HG03039 (cell line): ENCODE measurements at regions not wholly inside any gene's neighbourhood (a gene's known extent, or its start where the extent isn't known, plus 50 kb on each side); places are given as distances from the start of the nearest gene placed in this dataset.

Experiments
- ATAC-seq: cut with Tn5 transposase; IDR thresholded peaks from one replicate; pipeline ENCODE4 v1.9.1; 2021; ENCODE audit warnings: mild to moderate bottlenecking, moderate library complexity; ENCODE audit not compliant: unreplicated experiment

- ATAC-seq: no peak
These were observed 174.8 kb upstream of the DYNLRB2 start for GRCh38 chr16:80366023-80366422.

DNA sequence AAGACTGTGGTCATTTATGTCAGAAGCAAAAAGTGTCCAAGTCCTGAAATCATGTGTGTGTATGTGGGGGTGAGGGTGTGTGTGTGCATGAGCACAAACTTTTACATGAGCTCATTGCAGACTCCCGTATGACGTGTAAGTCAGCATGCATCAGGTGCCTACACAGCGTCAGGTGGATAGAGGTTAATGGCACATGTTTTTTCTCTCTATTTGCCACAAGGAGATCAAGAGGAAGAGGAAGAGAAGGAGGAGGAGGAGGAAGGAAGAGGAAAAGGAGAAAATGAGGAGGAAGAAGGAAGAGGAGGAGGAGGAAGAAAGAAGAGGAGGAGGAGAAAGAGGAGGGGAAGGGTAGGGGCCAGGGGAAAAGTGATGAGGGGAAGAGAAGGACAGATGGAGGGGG, 178.0 kb upstream of the DYNLRB2 start:
- no peak for ATAC-seq

- ATAC-seq: no peak
These were observed 184.4 kb upstream of the DYNLRB2 start for GRCh38 chr16:80356365-80356764.

- ATAC-seq: no peak
These were observed 185.5 kb upstream of the DYNLRB2 start for GRCh38 chr16:80355335-80355734.

DNA sequence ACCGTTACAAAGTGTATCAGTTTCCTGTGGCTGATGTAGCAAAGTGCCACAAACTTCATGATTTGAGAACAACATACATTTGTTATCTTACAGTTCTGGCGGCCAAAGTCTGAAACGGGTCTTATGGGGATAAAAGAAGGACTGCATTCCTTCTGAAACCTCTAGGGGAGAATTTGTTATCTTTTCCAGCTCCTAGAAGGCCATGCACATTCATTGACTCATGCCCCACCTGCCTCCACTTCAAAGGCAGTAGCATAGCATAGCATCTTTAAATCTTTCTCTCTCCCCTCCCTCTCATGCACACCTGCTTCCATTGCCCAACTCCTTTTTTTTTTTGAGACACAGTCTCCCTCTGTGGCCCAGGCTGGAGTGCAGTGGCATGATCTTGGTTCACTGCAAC, 190.7 kb upstream of the DYNLRB2 start:
- ATAC-seq: no peak

DNA sequence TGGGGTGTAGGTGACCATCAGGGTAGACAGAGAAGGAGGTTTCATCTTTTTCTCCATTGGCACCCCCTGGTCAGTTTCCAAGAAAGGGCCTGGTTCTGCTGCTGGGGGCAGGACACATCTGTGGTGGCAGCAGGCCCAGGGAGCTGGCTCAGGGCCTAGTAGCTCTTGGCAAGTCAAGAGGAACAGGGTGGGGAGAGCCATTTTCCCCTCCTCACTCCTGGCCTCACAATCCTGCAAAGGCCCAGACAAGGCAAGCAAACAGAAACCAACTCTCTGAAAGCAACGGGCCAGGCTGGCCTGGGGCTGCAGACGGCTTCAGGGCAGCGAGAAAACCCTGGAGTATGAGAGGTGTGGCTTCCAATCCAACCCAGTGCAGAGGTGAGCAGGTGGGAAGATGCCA, 192.9 kb upstream of the DYNLRB2 start:
- no peak for ATAC-seq

- ATAC-seq: no peak
These were observed 193.8 kb upstream of the DYNLRB2 start for GRCh38 chr16:80347002-80347401.

DNA sequence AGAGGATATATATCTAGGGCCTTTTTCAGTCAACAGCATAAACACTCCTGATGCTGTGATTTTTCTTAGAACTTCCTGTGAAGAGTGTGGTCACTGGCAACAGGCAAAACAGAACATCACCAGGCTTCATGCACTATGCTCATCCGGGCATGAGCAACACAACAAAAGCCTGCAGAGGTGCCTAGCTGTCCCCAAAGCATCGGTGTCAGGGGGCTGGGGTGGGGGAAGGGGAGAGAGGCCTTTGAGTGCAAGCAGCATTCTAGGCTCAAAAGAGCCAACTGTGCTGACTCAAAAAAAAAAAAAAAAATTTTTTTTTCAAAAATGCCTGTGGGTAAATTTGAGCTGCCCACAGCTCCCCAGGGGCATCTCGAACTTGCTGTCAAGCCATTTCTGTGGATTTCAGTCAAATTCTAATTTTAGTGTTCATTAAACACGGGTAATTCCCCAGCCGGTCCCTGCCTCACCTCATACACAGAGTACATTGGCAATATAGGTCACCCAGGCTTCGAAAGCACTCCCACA, 194.6 kb upstream of the DYNLRB2 start:
- ATAC-seq: no peak

DNA sequence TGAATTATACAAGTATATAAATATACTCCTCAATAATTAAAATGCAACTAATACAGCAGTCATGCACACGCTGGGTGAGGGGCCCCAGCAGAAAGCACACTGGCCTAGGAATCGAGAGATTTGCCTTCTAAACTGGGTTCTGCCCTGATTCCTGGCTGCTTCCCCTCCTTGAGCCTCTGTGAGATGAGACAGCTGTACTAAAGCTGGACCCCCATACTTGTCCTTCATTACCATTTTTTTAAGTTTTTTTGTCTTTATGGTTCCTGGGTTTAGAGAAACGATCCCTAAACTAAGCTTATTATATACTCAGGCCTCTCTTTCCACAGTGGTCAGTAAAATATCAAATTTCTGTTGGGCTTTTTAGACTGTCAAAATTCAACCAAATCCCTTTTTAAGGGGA, 195.1 kb upstream of the DYNLRB2 start:
- ATAC-seq: no peak

GRCh38 chr16:80344570-80344969, 196.2 kb upstream of the DYNLRB2 start:
- no peak for ATAC-seq

DNA sequence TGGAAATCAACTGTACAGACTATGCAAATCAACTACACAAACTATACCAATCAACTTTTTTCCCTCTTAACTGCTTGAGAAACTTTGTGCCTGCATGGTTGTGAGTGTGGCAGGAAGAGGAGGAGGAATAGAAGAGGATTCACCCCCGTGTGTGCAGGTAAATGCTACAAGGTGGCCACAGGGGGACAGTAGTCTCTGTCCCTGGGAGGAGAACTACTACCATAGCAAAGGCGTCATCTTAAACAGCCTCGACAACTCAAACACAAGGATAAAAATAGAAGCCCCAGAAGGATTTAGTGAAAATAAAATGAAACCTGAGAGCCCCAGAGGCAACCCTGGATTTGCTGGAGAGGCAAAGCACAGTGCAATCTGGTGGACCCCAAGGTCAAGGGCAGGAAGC, 199.5 kb upstream of the DYNLRB2 start:
- ATAC-seq: no peak

GRCh38 chr16:80337786-80338185, 203.0 kb upstream of the DYNLRB2 start:
- no peak for ATAC-seq

DNA sequence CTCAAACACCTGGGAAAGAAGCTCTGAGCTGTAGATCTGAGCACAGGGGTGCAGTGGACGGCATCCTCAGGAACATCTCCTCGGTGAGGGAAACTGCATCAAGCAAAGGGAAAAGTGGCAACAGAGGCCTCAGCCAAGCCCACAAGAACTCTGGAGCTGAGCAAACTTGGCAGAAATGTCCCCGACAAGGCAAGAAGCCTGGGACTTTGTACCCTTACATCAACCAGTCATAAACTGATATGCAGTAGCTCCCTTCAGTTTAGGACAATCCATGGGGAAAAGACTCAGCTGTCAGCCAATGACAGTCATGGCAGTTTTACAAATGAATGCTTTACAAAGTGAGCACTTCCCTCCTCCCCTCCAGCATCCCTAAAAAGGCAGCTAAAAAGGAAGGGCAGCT, 210.0 kb upstream of the DYNLRB2 start:
- ATAC-seq: no peak

DNA sequence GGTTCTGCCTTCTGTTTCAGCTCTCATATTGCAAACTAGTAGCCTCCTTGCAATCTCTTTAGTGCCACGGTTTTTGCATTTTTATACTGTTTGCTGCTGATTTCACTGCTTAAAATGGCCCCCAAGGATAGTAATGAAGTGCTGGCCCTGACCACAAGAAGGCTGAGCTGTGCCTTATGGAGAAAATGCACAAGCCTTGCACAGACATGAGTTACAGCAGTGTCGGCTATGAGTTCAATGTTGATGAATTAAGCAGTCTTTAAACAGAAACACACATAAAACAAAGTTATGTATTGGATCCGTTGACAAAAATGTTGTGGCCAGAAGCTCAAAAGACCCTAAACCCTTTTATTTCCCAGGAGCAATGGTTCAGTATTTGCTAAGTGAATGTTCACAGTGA, 210.6 kb upstream of the DYNLRB2 start:
- no peak for ATAC-seq

GRCh38 chr16:80327740-80328139, 213.1 kb upstream of the DYNLRB2 start:
- ATAC-seq: no peak

- no peak for ATAC-seq
These were observed 216.4 kb upstream of the DYNLRB2 start for GRCh38 chr16:80324371-80324770.

- ATAC-seq: no peak
These were observed 217.0 kb upstream of the DYNLRB2 start for GRCh38 chr16:80323808-80324195.

DNA sequence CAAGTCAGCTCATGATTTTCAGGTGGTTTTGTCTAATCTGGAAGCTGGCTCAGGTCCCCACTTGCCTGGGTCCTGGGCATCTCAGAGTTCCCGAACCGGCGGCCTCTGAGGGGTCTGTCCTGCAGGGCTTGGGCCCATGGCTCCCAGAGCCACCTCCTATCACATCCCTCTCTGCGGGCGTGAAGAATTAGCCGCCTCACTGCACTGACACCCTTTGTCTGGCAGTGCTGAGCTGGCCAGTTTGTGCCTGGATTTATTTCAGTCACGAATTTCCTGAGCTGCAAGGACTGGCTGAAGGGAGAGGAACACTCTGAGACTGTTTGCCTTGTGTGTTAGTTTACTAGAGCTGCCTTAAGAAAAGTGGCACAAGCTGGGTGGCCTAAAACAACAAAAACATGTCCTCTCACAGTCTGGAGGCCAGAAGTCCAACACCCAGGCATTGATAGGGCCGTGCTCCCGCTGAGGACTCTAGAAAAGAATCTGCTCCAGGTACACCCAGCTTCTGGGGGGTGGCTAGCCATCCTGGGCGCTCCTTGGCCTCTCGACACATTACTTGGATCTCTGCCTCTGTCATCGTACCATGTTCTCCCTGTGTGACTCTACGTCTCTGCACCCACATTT, 217.5 kb upstream of the DYNLRB2 start:
- ATAC-seq: no peak

- ATAC-seq: no peak
These were observed 221.6 kb upstream of the DYNLRB2 start for GRCh38 chr16:80319181-80319580.

GRCh38 chr16:80318107-80318506, 222.7 kb upstream of the DYNLRB2 start:
- ATAC-seq: no peak

GRCh38 chr16:80317599-80318037, 223.2 kb upstream of the DYNLRB2 start:
- ATAC-seq: no peak

GRCh38 chr16:80317116-80317515, 223.7 kb upstream of the DYNLRB2 start:
- ATAC-seq: no peak

GRCh38 chr16:80314042-80314441, 226.8 kb upstream of the DYNLRB2 start:
- ATAC-seq: no peak
